ENCODE measurements at regions not wholly inside any gene's neighbourhood (a gene's known extent, or its start where the extent isn't known, plus 50 kb on each side); places are given as distances from the start of the nearest gene placed in this dataset.

DNA sequence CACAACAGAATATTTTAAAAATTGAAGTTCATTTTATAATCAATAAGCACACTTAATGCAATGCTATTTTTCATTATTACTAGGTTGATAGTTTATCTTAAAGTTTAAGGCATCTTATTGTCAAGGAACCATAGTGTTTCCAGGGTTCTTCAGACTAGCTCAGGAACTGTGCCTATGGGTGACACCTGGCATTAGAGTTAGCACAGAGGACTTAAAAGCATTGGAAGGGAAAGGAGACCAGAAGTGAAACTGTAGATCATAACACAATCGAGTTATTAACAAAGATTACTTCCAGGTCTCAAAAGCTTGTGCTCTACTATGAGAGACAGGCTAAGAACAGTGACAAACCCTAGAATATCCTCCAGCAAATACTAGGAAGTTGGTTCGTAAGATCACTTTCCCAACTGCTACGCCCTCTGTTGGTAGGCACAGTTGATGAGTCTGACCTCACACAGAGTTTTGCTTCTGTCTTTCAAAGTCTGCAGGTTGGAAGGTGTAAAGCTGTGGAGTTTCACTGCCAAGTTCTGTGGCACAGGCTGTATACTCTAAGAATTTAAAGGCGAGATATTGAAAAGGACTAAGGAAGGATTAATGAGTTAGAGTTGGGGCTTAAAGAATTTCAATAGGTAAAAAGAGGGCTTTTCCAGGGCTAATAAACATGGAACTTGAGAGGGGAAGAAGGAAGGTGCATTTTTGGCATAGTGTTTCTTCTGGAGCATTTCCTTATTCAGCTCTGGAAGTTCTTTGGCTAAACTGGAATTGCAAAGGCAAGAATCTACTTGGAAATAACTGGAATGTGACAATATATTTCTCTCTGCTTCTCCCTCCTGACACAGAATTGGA is 531.3 kb upstream of the JAG1 start (continued):
- TF ChIP-seq SKIL (IDR thresholded peaks at IDR 0.05; ENCODE audit: low read depth, poor library complexity, severe bottlenecking), result peak; percentile 19
- TF ChIP-seq SMAD1 (IDR thresholded peaks at IDR 0.05; ENCODE audit: low read depth, partially characterized antibody), result no peak
- TF ChIP-seq, protein P1, sequence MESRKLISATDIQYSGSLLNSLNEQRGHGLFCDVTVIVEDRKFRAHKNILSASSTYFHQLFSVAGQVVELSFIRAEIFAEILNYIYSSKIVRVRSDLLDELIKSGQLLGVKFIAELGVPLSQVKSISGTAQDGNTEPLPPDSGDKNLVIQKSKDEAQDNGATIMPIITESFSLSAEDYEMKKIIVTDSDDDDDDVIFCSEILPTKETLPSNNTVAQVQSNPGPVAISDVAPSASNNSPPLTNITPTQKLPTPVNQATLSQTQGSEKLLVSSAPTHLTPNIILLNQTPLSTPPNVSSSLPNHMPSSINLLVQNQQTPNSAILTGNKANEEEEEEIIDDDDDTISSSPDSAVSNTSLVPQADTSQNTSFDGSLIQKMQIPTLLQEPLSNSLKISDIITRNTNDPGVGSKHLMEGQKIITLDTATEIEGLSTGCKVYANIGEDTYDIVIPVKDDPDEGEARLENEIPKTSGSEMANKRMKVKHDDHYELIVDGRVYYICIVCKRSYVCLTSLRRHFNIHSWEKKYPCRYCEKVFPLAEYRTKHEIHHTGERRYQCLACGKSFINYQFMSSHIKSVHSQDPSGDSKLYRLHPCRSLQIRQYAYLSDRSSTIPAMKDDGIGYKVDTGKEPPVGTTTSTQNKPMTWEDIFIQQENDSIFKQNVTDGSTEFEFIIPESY (IDR thresholded peaks at IDR 0.05), result no peak
- TF ChIP-seq RAD21 (IDR thresholded peaks at IDR 0.05; ENCODE audit: insufficient read depth, low read depth, low read length), result peak; percentile 81
- 0 out of 2 replicates have a peak, but pooled peaks have one; percentile 62 for TF ChIP-seq NBN (IDR thresholded peaks at IDR 0.05)
- no peak for TF ChIP-seq SRF (IDR thresholded peaks at IDR 0.05; ENCODE audit: low read depth in 2 of 2, low read length in 2 of 2)
- TF ChIP-seq, protein P2, sequence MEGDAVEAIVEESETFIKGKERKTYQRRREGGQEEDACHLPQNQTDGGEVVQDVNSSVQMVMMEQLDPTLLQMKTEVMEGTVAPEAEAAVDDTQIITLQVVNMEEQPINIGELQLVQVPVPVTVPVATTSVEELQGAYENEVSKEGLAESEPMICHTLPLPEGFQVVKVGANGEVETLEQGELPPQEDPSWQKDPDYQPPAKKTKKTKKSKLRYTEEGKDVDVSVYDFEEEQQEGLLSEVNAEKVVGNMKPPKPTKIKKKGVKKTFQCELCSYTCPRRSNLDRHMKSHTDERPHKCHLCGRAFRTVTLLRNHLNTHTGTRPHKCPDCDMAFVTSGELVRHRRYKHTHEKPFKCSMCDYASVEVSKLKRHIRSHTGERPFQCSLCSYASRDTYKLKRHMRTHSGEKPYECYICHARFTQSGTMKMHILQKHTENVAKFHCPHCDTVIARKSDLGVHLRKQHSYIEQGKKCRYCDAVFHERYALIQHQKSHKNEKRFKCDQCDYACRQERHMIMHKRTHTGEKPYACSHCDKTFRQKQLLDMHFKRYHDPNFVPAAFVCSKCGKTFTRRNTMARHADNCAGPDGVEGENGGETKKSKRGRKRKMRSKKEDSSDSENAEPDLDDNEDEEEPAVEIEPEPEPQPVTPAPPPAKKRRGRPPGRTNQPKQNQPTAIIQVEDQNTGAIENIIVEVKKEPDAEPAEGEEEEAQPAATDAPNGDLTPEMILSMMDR (IDR thresholded peaks at IDR 0.05 in 2 of 3, conservative IDR thresholded peaks at IDR 0.05 in 1 of 3; ENCODE audit: control insufficient read depth in 2 of 3, extremely low read depth in 1 of 3, insufficient read depth in 1 of 3, low read depth in 3 of 3, low read length in 3 of 3), result peak; percentile 80 to 89 (median 84)
- no peak for TF ChIP-seq NFYB (IDR thresholded peaks at IDR 0.05; ENCODE audit: insufficient read depth, low read depth, low read length)
- no peak for TF ChIP-seq FOXK2 (IDR thresholded peaks at IDR 0.05)

All from GM12878 (cell line).